NCI-H524 (cell line): ENCODE measurements at regions not wholly inside any gene's neighbourhood (a gene's known extent, or its start where the extent isn't known, plus 50 kb on each side); places are given as distances from the start of the nearest gene placed in this dataset.

Experiments used
- DNase-seq, 2 experiments: peaks; one replicate each; lab custom pipeline; 2025; lab: John Stamatoyannopoulos, UW

- DNase-seq, result peak; percentile 43 to 71
Observed at GRCh38 chr10:78963074-78964034, 105.4 kb upstream of the ZMIZ1 start.

GRCh38 chr10:78964274-78964951 lies 104.4 kb upstream of the ZMIZ1 start:
- no peak for DNase-seq

- DNase-seq, result no peak
Observed at GRCh38 chr10:78964952-78965633, 103.7 kb upstream of the ZMIZ1 start.

GRCh38 chr10:78966182-78966787 lies 102.5 kb upstream of the ZMIZ1 start:
- peak; percentile 6 to 69 for DNase-seq

- DNase-seq, result peak in 1 of 2 experiments; percentile 28
Observed at GRCh38 chr10:78966844-78967488, 101.8 kb upstream of the ZMIZ1 start.

- no peak for DNase-seq
Observed at GRCh38 chr10:78968300-78968942, 100.3 kb upstream of the ZMIZ1 start.

- DNase-seq, result no peak
Observed at GRCh38 chr10:78968943-78969342, 99.8 kb upstream of the ZMIZ1 start.

GRCh38 chr10:78969719-78970118 lies 99.0 kb upstream of the ZMIZ1 start:
- no peak for DNase-seq

GRCh38 chr10:78970261-78970660 lies 98.5 kb upstream of the ZMIZ1 start:
- DNase-seq, result no peak

GRCh38 chr10:78971094-78971682 lies 97.6 kb upstream of the ZMIZ1 start:
- DNase-seq, result no peak

- DNase-seq, result no peak
Observed at GRCh38 chr10:78972160-78972946, 96.4 kb upstream of the ZMIZ1 start.

- peak in 1 of 2 experiments; percentile 40 for DNase-seq
Observed at GRCh38 chr10:78972947-78973900, 95.5 kb upstream of the ZMIZ1 start.

GRCh38 chr10:78973901-78974616 lies 94.7 kb upstream of the ZMIZ1 start:
- peak; percentile 74 to 79 for DNase-seq

GRCh38 chr10:78974617-78975317 lies 94.0 kb upstream of the ZMIZ1 start:
- DNase-seq, result peak; percentile 20 to 49

- no peak for DNase-seq
Observed at GRCh38 chr10:78975926-78976325, 92.8 kb upstream of the ZMIZ1 start.

GRCh38 chr10:78976825-78977755 lies 91.7 kb upstream of the ZMIZ1 start:
- DNase-seq, result no peak
